ENCODE measurements at regions not wholly inside any gene's neighbourhood (a gene's known extent, or its start where the extent isn't known, plus 50 kb on each side); places are given as distances from the start of the nearest gene placed in this dataset.

- Histone ChIP-seq H3K27me3 (peaks cover 0 to 11% of the 10 kb centered on the region in 2 donors), H3K27ac (no peak overlapping the region), H3K9me3 (no peaks in the 10 kb centered on the region), H3K4me3 (no peak overlapping the region), H3K36me3 (no peaks in the 10 kb centered on the region), H3K4me1 (no peaks in the 10 kb centered on the region)
- DNase-seq (ENCODE audit: low spot score in 2 of 2) = no peak
- intact Hi-C loops (cut with DNase I; ENCODE audit: low total_unique reads) = no loop called here
- TF ChIP-seq POLR2AphosphoS5 (IDR thresholded peaks at IDR 0.05) = no peak
- TF ChIP-seq CTCF (IDR thresholded peaks at IDR 0.05) = no peak
- TF ChIP-seq POLR2A (IDR thresholded peaks at IDR 0.05) = no peak
Observed at GRCh38 chrX:139178980-139179379, 351.6 kb upstream of the F9 start.

GRCh38 chrX:139172731-139173130 lies 357.8 kb upstream of the F9 start:
- no peaks in the 10 kb centered on the region for H3K27me3 ChIP-seq
- no peaks in the 10 kb centered on the region for H3K4me1 ChIP-seq
- no peak overlapping the region for H3K27ac ChIP-seq
- intact Hi-C loops (cut with DNase I; ENCODE audit: low total_unique reads) = no loop called here
- TF ChIP-seq POLR2A (IDR thresholded peaks at IDR 0.05) (no peak), CTCF (IDR thresholded peaks at IDR 0.05) (no peak), POLR2AphosphoS5 (IDR thresholded peaks at IDR 0.05) (no peak)
- DNase-seq (ENCODE audit: low spot score in 2 of 2) = no peak
- H3K36me3 ChIP-seq = no peaks in the 10 kb centered on the region
- H3K9me3 ChIP-seq = no peaks in the 10 kb centered on the region
- H3K4me3 ChIP-seq = no peak overlapping the region

GRCh38 chrX:139170526-139171173 lies 359.9 kb upstream of the F9 start:
- H3K36me3 ChIP-seq = no peaks in the 10 kb centered on the region
- TF ChIP-seq CTCF (IDR thresholded peaks at IDR 0.05) = no peak
- TF ChIP-seq POLR2A (IDR thresholded peaks at IDR 0.05) = no peak
- TF ChIP-seq POLR2AphosphoS5 (IDR thresholded peaks at IDR 0.05) = no peak
- no peak overlapping the region for H3K4me3 ChIP-seq
- no peak for DNase-seq (ENCODE audit: low spot score in 2 of 2)
- H3K9me3 ChIP-seq = no peaks in the 10 kb centered on the region
- H3K4me1 ChIP-seq = no peaks in the 10 kb centered on the region
- no peak overlapping the region for H3K27ac ChIP-seq
- intact Hi-C loops (cut with DNase I; ENCODE audit: low total_unique reads) = no loop called here
- peaks cover 0 to 7% of the 10 kb centered on the region in 2 donors for H3K27me3 ChIP-seq

GRCh38 chrX:139167282-139167681 lies 363.3 kb upstream of the F9 start:
- intact Hi-C loops (cut with DNase I; ENCODE audit: low total_unique reads) = no loop called here
- Histone ChIP-seq H3K36me3 (no peaks in the 10 kb centered on the region), H3K27ac (no peak overlapping the region)

More at GRCh38 chrX:139167282-139167681, 363.3 kb upstream of the F9 start:
- DNase-seq (ENCODE audit: low spot score in 2 of 2) = no peak
- no peaks in the 10 kb centered on the region for H3K9me3 ChIP-seq
- TF ChIP-seq POLR2AphosphoS5 (IDR thresholded peaks at IDR 0.05) (no peak), POLR2A (IDR thresholded peaks at IDR 0.05) (no peak), CTCF (IDR thresholded peaks at IDR 0.05) (no peak)
- H3K27me3 ChIP-seq = peaks cover 0 to 7% of the 10 kb centered on the region in 2 donors
- no peaks in the 10 kb centered on the region for H3K4me1 ChIP-seq
- H3K4me3 ChIP-seq = no peak overlapping the region

Measured in breast epithelium (tissue), 4 donors.